ENCODE measurements at regions not wholly inside any gene's neighbourhood (a gene's known extent, or its start where the extent isn't known, plus 50 kb on each side); places are given as distances from the start of the nearest gene placed in this dataset.

GRCh38 chr11:127568891-127569290 is 568.3 kb upstream of the KIRREL3 start:
- CTCF ChIA-PET = no interaction called here
- Mint-ChIP-seq H3K27me3 (ENCODE audit: low read depth) (no peaks in the 10 kb centered on the region), H3K4me1 (ENCODE audit: low read depth) (no peaks in the 10 kb centered on the region), H3K27ac (no peak overlapping the region), H3K4me3 (no peak overlapping the region), H3K36me3 (ENCODE audit: low read depth) (no peaks in the 10 kb centered on the region), H3K9me3 (no peaks in the 10 kb centered on the region)
- intact Hi-C loops (cut with micrococcal nuclease) = no loop called here
- DNase-seq = no peak

- intact Hi-C loops (cut with micrococcal nuclease) = no loop called here
- no peaks in the 10 kb centered on the region for H3K27me3 Mint-ChIP-seq (ENCODE audit: low read depth)
- H3K4me3 Mint-ChIP-seq = no peak overlapping the region
- H3K36me3 Mint-ChIP-seq (ENCODE audit: low read depth) = no peaks in the 10 kb centered on the region
- no peaks in the 10 kb centered on the region for H3K4me1 Mint-ChIP-seq (ENCODE audit: low read depth)
- DNase-seq = no peak
- H3K9me3 Mint-ChIP-seq = no peaks in the 10 kb centered on the region
- CTCF ChIA-PET = no interaction called here
- H3K27ac Mint-ChIP-seq = no peak overlapping the region
Observed at GRCh38 chr11:127567237-127567932, 566.8 kb upstream of the KIRREL3 start.

GRCh38 chr11:127564810-127565209 is 564.2 kb upstream of the KIRREL3 start:
- CTCF ChIA-PET = no interaction called here
- no peak for DNase-seq

GRCh38 chr11:127559978-127560377 is 559.4 kb upstream of the KIRREL3 start:
- H3K27me3 Mint-ChIP-seq (ENCODE audit: low read depth) = no peaks in the 10 kb centered on the region
- no peaks in the 10 kb centered on the region for H3K9me3 Mint-ChIP-seq
- DNase-seq = no peak
- H3K4me1 Mint-ChIP-seq (ENCODE audit: low read depth) = no peaks in the 10 kb centered on the region
- H3K36me3 Mint-ChIP-seq (ENCODE audit: low read depth) = no peaks in the 10 kb centered on the region
- H3K27ac Mint-ChIP-seq = no peak overlapping the region
- intact Hi-C loops (cut with micrococcal nuclease) = no loop called here
- H3K4me3 Mint-ChIP-seq = no peak overlapping the region
- CTCF ChIA-PET = no interaction called here

More at GRCh38 chr11:127564810-127565209, 564.2 kb upstream of the KIRREL3 start:
- Mint-ChIP-seq H3K4me3 (no peak overlapping the region), H3K36me3 (ENCODE audit: low read depth) (no peaks in the 10 kb centered on the region), H3K27ac (no peak overlapping the region), H3K4me1 (ENCODE audit: low read depth) (no peaks in the 10 kb centered on the region), H3K9me3 (no peaks in the 10 kb centered on the region), H3K27me3 (ENCODE audit: low read depth) (no peaks in the 10 kb centered on the region)
- intact Hi-C loops (cut with micrococcal nuclease) = no loop called here

- Mint-ChIP-seq H3K4me3 (no peak overlapping the region), H3K27ac (no peak overlapping the region), H3K27me3 (ENCODE audit: low read depth) (no peaks in the 10 kb centered on the region), H3K9me3 (no peaks in the 10 kb centered on the region), H3K4me1 (ENCODE audit: low read depth) (no peaks in the 10 kb centered on the region), H3K36me3 (ENCODE audit: low read depth) (no peaks in the 10 kb centered on the region)
- CTCF ChIA-PET = no interaction called here
- DNase-seq = no peak
- intact Hi-C loops (cut with micrococcal nuclease) = no loop called here
Observed at GRCh38 chr11:127552446-127552845, 551.9 kb upstream of the KIRREL3 start.

GRCh38 chr11:127531167-127531566 is 530.6 kb upstream of the KIRREL3 start:
- no peaks in the 10 kb centered on the region for H3K4me1 Mint-ChIP-seq (ENCODE audit: low read depth)
- no peaks in the 10 kb centered on the region for H3K36me3 Mint-ChIP-seq (ENCODE audit: low read depth)
- peaks cover 2% of the 10 kb centered on the region for H3K27me3 Mint-ChIP-seq (ENCODE audit: low read depth)
- intact Hi-C loops (cut with micrococcal nuclease) = no loop called here
- no peak overlapping the region for H3K27ac Mint-ChIP-seq
- no peak overlapping the region for H3K4me3 Mint-ChIP-seq
- no peak for DNase-seq
- CTCF ChIA-PET = no interaction called here
- H3K9me3 Mint-ChIP-seq = no peaks in the 10 kb centered on the region

GRCh38 chr11:127528297-127528696 is 527.7 kb upstream of the KIRREL3 start:
- Mint-ChIP-seq H3K4me3 (no peak overlapping the region), H3K4me1 (ENCODE audit: low read depth) (no peaks in the 10 kb centered on the region), H3K9me3 (no peaks in the 10 kb centered on the region), H3K36me3 (ENCODE audit: low read depth) (no peaks in the 10 kb centered on the region), H3K27me3 (ENCODE audit: low read depth) (no peaks in the 10 kb centered on the region), H3K27ac (no peak overlapping the region)
- DNase-seq = no peak
- CTCF ChIA-PET = no interaction called here
- intact Hi-C loops (cut with micrococcal nuclease) = no loop called here

GRCh38 chr11:127524618-127525017 is 524.0 kb upstream of the KIRREL3 start:
- H3K27ac Mint-ChIP-seq = no peak overlapping the region
- H3K9me3 Mint-ChIP-seq = no peaks in the 10 kb centered on the region
- intact Hi-C loops (cut with micrococcal nuclease) = no loop called here
- CTCF ChIA-PET = no interaction called here
- no peaks in the 10 kb centered on the region for H3K27me3 Mint-ChIP-seq (ENCODE audit: low read depth)
- DNase-seq = no peak
- no peak overlapping the region for H3K4me3 Mint-ChIP-seq
- H3K4me1 Mint-ChIP-seq (ENCODE audit: low read depth) = no peaks in the 10 kb centered on the region
- H3K36me3 Mint-ChIP-seq (ENCODE audit: low read depth) = no peaks in the 10 kb centered on the region

- DNase-seq = no peak
- no peak overlapping the region for H3K4me3 Mint-ChIP-seq
- peaks cover 1% of the 10 kb centered on the region for H3K36me3 Mint-ChIP-seq (ENCODE audit: low read depth)
- H3K4me1 Mint-ChIP-seq (ENCODE audit: low read depth) = no peaks in the 10 kb centered on the region
- intact Hi-C loops (cut with micrococcal nuclease) = no loop called here
- no peak overlapping the region for H3K27ac Mint-ChIP-seq
- CTCF ChIA-PET = no interaction called here
- H3K27me3 Mint-ChIP-seq (ENCODE audit: low read depth) = no peaks in the 10 kb centered on the region
- peaks cover 6% of the 10 kb centered on the region for H3K9me3 Mint-ChIP-seq
Observed at GRCh38 chr11:127521413-127521812, 520.8 kb upstream of the KIRREL3 start.

GRCh38 chr11:127507851-127508250 is 507.3 kb upstream of the KIRREL3 start:
- no peaks in the 10 kb centered on the region for H3K36me3 Mint-ChIP-seq (ENCODE audit: low read depth)
- intact Hi-C loops (cut with micrococcal nuclease) = no loop called here
- CTCF ChIA-PET = no interaction called here
- no peak overlapping the region for H3K4me3 Mint-ChIP-seq
- H3K9me3 Mint-ChIP-seq = no peaks in the 10 kb centered on the region
- DNase-seq = no peak
- H3K4me1 Mint-ChIP-seq (ENCODE audit: low read depth) = no peaks in the 10 kb centered on the region
- H3K27me3 Mint-ChIP-seq (ENCODE audit: low read depth) = no peaks in the 10 kb centered on the region
- H3K27ac Mint-ChIP-seq = no peak overlapping the region

- intact Hi-C loops (cut with micrococcal nuclease) = no loop called here
- no peaks in the 10 kb centered on the region for H3K36me3 Mint-ChIP-seq (ENCODE audit: low read depth)
- DNase-seq = no peak
- H3K27me3 Mint-ChIP-seq (ENCODE audit: low read depth) = no peaks in the 10 kb centered on the region
- no peaks in the 10 kb centered on the region for H3K9me3 Mint-ChIP-seq
- CTCF ChIA-PET = no interaction called here
- no peak overlapping the region for H3K27ac Mint-ChIP-seq
- H3K4me3 Mint-ChIP-seq = no peak overlapping the region
- no peaks in the 10 kb centered on the region for H3K4me1 Mint-ChIP-seq (ENCODE audit: low read depth)
Observed at GRCh38 chr11:127506647-127507046, 506.1 kb upstream of the KIRREL3 start.

GRCh38 chr11:127506126-127506525 is 505.6 kb upstream of the KIRREL3 start:
- H3K4me3 Mint-ChIP-seq = no peak overlapping the region
- intact Hi-C loops (cut with micrococcal nuclease) = no loop called here
- no peaks in the 10 kb centered on the region for H3K36me3 Mint-ChIP-seq (ENCODE audit: low read depth)
- DNase-seq = no peak
- no peaks in the 10 kb centered on the region for H3K9me3 Mint-ChIP-seq
- no peaks in the 10 kb centered on the region for H3K4me1 Mint-ChIP-seq (ENCODE audit: low read depth)
- H3K27me3 Mint-ChIP-seq (ENCODE audit: low read depth) = no peaks in the 10 kb centered on the region
- no peak overlapping the region for H3K27ac Mint-ChIP-seq
- CTCF ChIA-PET = no interaction called here

GRCh38 chr11:127496165-127496564 is 495.6 kb upstream of the KIRREL3 start:
- CTCF ChIA-PET = no interaction called here
- Mint-ChIP-seq H3K9me3 (peaks cover 5% of the 10 kb centered on the region), H3K27me3 (ENCODE audit: low read depth) (peaks cover 3% of the 10 kb centered on the region)

More at GRCh38 chr11:127496165-127496564, 495.6 kb upstream of the KIRREL3 start:
- no peak for DNase-seq
- Mint-ChIP-seq H3K4me1 (ENCODE audit: low read depth) (no peaks in the 10 kb centered on the region), H3K36me3 (ENCODE audit: low read depth) (no peaks in the 10 kb centered on the region), H3K4me3 (no peak overlapping the region), H3K27ac (no peak overlapping the region)
- intact Hi-C loops (cut with micrococcal nuclease) = no loop called here

Data from activated naive CD4-positive, alpha-beta T cell treated with anti-CD3 and anti-CD28 coated beads for 36 hours (primary cell).